ENCODE measurements at regions not wholly inside any gene's neighbourhood (a gene's known extent, or its start where the extent isn't known, plus 50 kb on each side); places are given as distances from the start of the nearest gene placed in this dataset.

DNA sequence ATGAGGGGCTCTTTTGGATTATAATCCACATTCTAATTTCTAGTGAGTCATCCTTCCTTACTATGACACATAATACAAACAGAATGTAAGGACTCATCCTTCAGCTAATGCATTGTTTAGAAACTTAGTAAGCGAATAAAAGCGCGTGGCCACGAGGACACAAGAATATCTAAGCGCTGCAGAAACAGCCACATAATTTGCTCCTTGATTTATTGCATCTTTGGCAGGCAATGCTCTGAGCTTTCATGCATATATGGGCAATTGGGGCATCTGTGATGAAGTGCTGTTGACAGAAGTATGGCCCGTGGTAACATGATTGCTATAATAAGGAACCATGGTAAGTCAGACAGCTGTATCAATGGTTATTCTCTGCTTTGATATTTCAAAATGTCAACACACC lies 191.3 kb upstream of the ZNF385D start:
- TF ChIP-seq, protein P1, sequence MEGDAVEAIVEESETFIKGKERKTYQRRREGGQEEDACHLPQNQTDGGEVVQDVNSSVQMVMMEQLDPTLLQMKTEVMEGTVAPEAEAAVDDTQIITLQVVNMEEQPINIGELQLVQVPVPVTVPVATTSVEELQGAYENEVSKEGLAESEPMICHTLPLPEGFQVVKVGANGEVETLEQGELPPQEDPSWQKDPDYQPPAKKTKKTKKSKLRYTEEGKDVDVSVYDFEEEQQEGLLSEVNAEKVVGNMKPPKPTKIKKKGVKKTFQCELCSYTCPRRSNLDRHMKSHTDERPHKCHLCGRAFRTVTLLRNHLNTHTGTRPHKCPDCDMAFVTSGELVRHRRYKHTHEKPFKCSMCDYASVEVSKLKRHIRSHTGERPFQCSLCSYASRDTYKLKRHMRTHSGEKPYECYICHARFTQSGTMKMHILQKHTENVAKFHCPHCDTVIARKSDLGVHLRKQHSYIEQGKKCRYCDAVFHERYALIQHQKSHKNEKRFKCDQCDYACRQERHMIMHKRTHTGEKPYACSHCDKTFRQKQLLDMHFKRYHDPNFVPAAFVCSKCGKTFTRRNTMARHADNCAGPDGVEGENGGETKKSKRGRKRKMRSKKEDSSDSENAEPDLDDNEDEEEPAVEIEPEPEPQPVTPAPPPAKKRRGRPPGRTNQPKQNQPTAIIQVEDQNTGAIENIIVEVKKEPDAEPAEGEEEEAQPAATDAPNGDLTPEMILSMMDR (IDR thresholded peaks at IDR 0.05) = no peak
- TF ChIP-seq MXI1 (IDR thresholded peaks at IDR 0.05; ENCODE audit: low read depth, low read length) (no peak), TAF1 (IDR thresholded peaks at IDR 0.05; ENCODE audit: borderline replicate concordance, low read depth, low read length) (no peak), TCF12 (IDR thresholded peaks at IDR 0.05) (peak; percentile 65), RCOR1 (IDR thresholded peaks at IDR 0.05; ENCODE audit: low read length) (no peak), TEAD4 (IDR thresholded peaks at IDR 0.05; ENCODE audit: borderline replicate concordance, insufficient read depth) (no peak), RAD21 (IDR thresholded peaks at IDR 0.05; ENCODE audit: low read length) (no peak), POLR2AphosphoS5 (IDR thresholded peaks at IDR 0.05; ENCODE audit: low read depth, low read length) (no peak), JUND (IDR thresholded peaks at IDR 0.05) (peak; percentile 56), EP300 (IDR thresholded peaks at IDR 0.05; ENCODE audit: borderline replicate concordance in 1 of 2, low read depth in 1 of 2, low read length in 1 of 2) (peak in 1 of 2 experiments; percentile 58; a peak in 1 of 4 replicates)
- TF ChIP-seq, protein P2, sequence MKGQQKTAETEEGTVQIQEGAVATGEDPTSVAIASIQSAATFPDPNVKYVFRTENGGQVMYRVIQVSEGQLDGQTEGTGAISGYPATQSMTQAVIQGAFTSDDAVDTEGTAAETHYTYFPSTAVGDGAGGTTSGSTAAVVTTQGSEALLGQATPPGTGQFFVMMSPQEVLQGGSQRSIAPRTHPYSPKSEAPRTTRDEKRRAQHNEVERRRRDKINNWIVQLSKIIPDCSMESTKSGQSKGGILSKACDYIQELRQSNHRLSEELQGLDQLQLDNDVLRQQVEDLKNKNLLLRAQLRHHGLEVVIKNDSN (IDR thresholded peaks at IDR 0.05; ENCODE audit: borderline replicate concordance, low read depth) = no peak
- TF ChIP-seq, protein P3, sequence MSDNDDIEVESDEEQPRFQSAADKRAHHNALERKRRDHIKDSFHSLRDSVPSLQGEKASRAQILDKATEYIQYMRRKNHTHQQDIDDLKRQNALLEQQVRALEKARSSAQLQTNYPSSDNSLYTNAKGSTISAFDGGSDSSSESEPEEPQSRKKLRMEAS (IDR thresholded peaks at IDR 0.05; ENCODE audit: low read depth) = no peak
- TF ChIP-seq, protein P4, sequence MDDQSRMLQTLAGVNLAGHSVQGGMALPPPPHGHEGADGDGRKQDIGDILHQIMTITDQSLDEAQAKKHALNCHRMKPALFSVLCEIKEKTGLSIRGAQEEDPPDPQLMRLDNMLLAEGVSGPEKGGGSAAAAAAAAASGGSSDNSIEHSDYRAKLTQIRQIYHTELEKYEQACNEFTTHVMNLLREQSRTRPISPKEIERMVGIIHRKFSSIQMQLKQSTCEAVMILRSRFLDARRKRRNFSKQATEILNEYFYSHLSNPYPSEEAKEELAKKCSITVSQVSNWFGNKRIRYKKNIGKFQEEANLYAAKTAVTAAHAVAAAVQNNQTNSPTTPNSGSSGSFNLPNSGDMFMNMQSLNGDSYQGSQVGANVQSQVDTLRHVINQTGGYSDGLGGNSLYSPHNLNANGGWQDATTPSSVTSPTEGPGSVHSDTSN (IDR thresholded peaks at IDR 0.05) = peak; percentile 82

Data from SK-N-SH (cell line).